ENCODE measurements at regions not wholly inside any gene's neighbourhood (a gene's known extent, or its start where the extent isn't known, plus 50 kb on each side); places are given as distances from the start of the nearest gene placed in this dataset.

DNA sequence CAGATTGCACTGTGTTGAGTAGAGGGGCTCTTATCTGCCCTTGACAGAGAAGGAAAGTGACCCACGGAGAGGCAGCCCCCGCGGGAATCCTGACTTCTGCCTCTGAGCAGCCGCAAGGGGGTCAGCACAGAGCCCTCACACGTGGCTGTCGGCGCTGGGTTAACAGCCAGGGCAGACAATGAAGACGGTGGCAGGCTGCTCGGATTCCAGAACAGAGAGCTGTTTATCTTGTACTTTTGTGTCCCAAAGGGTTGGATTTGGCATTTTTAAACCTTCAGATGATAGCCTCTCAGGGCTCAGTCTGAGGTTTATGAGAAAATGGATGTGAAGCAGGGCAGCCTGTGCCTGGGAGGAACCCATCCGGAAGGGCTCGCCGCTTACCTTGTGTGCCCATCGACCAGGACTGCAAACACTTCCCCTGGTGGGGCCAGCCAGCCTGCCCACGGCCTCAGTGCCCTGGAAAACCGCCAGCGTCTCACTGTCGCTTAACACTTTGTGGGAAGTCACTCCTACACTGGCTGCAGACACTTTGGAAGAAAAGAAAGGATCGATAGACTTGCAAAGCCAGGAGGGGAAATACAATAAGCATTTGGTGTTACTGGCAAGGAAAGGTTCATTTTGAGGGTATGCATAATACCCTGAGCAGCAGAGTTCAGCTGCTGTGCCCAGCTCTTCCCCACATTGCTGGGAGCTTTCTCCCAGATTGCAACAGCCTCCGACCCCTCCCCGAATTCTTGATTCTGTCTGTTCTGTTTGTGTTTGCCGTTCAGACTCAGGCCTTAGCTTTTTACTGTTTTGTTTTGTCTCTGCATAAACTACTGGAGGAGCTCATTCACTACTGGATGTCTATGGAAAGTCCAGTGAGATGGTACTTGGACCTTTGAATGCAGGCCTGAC is 325.3 kb upstream of the MYT1L start:
- DNase-seq, result no peak
- intact Hi-C loops (cut with DNase I), result no loop called here
- H3K4me1 ChIP-seq, result peaks cover 0 to 17% (median under 1%) of the 10 kb centered on the region in 3 donors
- 29 to 47% methylated on average over 9 to 18 of the region's 21 CpGs for WGBS, 2 donors
- H3K36me3 ChIP-seq, result no peaks in the 10 kb centered on the region
- H3K27ac ChIP-seq, result peak overlapping the region in 1 of 4 donors; percentile 7
- peak overlapping the region in 1 of 4 donors; percentile 7 for H3K4me3 ChIP-seq
- no peak for TF ChIP-seq POLR2A (IDR thresholded peaks at IDR 0.05)
- TF ChIP-seq CTCF (IDR thresholded peaks at IDR 0.05), result no peak
- H3K9me3 ChIP-seq, result no peaks in the 10 kb centered on the region
- no peaks in the 10 kb centered on the region for H3K27me3 ChIP-seq

GRCh38 chr2:2655453-2656114 is 324.5 kb upstream of the MYT1L start:
- intact Hi-C loops (cut with DNase I), result no loop called here
- H3K4me3 ChIP-seq, result no peak overlapping the region

DNA sequence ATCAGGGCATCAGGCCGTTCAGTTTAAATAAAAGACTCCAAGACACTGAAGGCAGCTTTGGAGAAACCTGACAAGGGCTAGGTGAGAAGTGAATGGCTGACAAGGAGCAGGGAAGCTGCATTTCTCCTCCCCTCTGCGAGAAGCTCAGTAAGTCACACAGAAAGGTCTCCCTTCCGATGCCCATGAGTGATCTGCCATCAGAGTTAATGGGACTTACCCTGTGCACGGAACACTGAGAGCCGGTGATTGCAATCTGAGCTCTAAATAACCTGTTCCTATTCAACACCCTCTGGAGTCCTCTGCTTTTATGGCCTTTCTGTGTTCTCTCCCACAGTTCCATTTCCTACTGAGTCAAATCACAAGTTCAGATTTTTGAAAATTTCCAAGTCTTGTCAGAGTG is 322.2 kb upstream of the MYT1L start:
- Histone ChIP-seq H3K4me3 (no peak overlapping the region), H3K4me1 (peaks cover 0 to 11% (median 0%) of the 10 kb centered on the region in 3 donors), H3K27me3 (no peaks in the 10 kb centered on the region), H3K9me3 (no peaks in the 10 kb centered on the region), H3K27ac (no peak overlapping the region), H3K36me3 (no peaks in the 10 kb centered on the region)
- DNase-seq, result no peak
- TF ChIP-seq CTCF (IDR thresholded peaks at IDR 0.05) (no peak), POLR2A (IDR thresholded peaks at IDR 0.05) (no peak)
- intact Hi-C loops (cut with DNase I), result no loop called here
- WGBS, 2 donors, result 80 to 88% methylated on average over 5 of the region's 5 CpGs

More at GRCh38 chr2:2655453-2656114, 324.5 kb upstream of the MYT1L start:
- no peaks in the 10 kb centered on the region for H3K36me3 ChIP-seq
- 62 to 71% methylated on average over 8 of the region's 8 CpGs for WGBS, 2 donors
- DNase-seq, result no peak
- no peaks in the 10 kb centered on the region for H3K27me3 ChIP-seq
- no peaks in the 10 kb centered on the region for H3K9me3 ChIP-seq
- H3K27ac ChIP-seq, result peak overlapping the region in 1 of 4 donors; percentile 7
- peaks cover 0 to 11% (median 0%) of the 10 kb centered on the region in 3 donors for H3K4me1 ChIP-seq
- TF ChIP-seq CTCF (IDR thresholded peaks at IDR 0.05), result no peak
- TF ChIP-seq POLR2A (IDR thresholded peaks at IDR 0.05), result no peak

GRCh38 chr2:2650608-2651375 is 319.7 kb upstream of the MYT1L start:
- no peaks in the 10 kb centered on the region for H3K27me3 ChIP-seq
- intact Hi-C loops (cut with DNase I), result no loop called here
- WGBS, 2 donors, result 90 to 92% methylated on average over 9 to 14 of the region's 20 CpGs
- H3K4me1 ChIP-seq, result peaks cover 4 to 18% (median 5%) of the 10 kb centered on the region in 3 donors
- no peak for DNase-seq
- no peaks in the 10 kb centered on the region for H3K36me3 ChIP-seq
- no peak for TF ChIP-seq POLR2A (IDR thresholded peaks at IDR 0.05)
- TF ChIP-seq CTCF (IDR thresholded peaks at IDR 0.05), result no peak
- no peaks in the 10 kb centered on the region for H3K9me3 ChIP-seq
- no peak overlapping the region for H3K4me3 ChIP-seq
- H3K27ac ChIP-seq, result no peak overlapping the region
